Nephron (organoid): ENCODE measurements at regions not wholly inside any gene's neighbourhood (a gene's known extent, or its start where the extent isn't known, plus 50 kb on each side); places are given as distances from the start of the nearest gene placed in this dataset.

Experiments
- H3K27ac Mint-ChIP-seq, 3 experiments: 2 replicates each; pipeline ENCODE4 v1.8.0; 2020; ENCODE audit warnings: mixed read lengths in 3 of 3, mild to moderate bottlenecking in 2 of 3, moderate library complexity in 1 of 3
- H3K27me3 Mint-ChIP-seq: 2 replicates; pipeline ENCODE4 v1.8.0; 2021; ENCODE audit warnings: low read depth, mild to moderate bottlenecking, moderate library complexity, mixed read lengths
- H3K36me3 Mint-ChIP-seq: 2 replicates; pipeline ENCODE4 v1.8.0; 2020; ENCODE audit warnings: low read depth, mixed read lengths
- H3K4me1 Mint-ChIP-seq: 2 replicates; pipeline ENCODE4 v1.8.0; 2020; ENCODE audit warnings: mixed read lengths
- H3K4me3 Mint-ChIP-seq, 3 experiments: 2 replicates each; pipeline ENCODE4 v1.8.0; 2020; ENCODE audit warnings: mild to moderate bottlenecking in 3 of 3, mixed read lengths in 3 of 3, moderate library complexity in 2 of 3
- H3K9me3 Mint-ChIP-seq: 2 replicates; pipeline ENCODE4 v1.8.0; 2020; ENCODE audit warnings: mixed read lengths
- CTCF ChIP-seq, 3 experiments: fragments of 200-600 bp; sonication (generic); IDR thresholded peaks; one replicate each; pipeline ENCODE4 v1.5.0; 2021; ENCODE audit warnings: antibody characterized with exemption in 3 of 3; ENCODE audit not compliant: unreplicated experiment in 3 of 3

GRCh38 chr21:38186661-38187270 lies 70.0 kb upstream of the KCNJ15 start:
- Mint-ChIP-seq H3K27ac (no peak overlapping the region), H3K9me3 (peaks cover 27% of the 10 kb centered on the region), H3K4me1 (no peaks in the 10 kb centered on the region), H3K27me3 (no peaks in the 10 kb centered on the region), H3K4me3 (no peak overlapping the region), H3K36me3 (peaks cover 4% of the 10 kb centered on the region)
- no peak for TF ChIP-seq CTCF (IDR thresholded peaks at IDR 0.05; ENCODE audit: unreplicated experiment in 3 of 3)

- Mint-ChIP-seq H3K4me1 (no peaks in the 10 kb centered on the region), H3K36me3 (peaks cover 4% of the 10 kb centered on the region)
Measured at GRCh38 chr21:38188037-38188436, 68.8 kb upstream of the KCNJ15 start.

GRCh38 chr21:38196036-38196435 lies 60.8 kb upstream of the KCNJ15 start:
- peaks cover 4% of the 10 kb centered on the region for H3K36me3 Mint-ChIP-seq
- peaks cover 44% of the 10 kb centered on the region for H3K9me3 Mint-ChIP-seq
- no peak for TF ChIP-seq CTCF (IDR thresholded peaks at IDR 0.05; ENCODE audit: unreplicated experiment in 3 of 3)
- peaks cover 4% of the 10 kb centered on the region for H3K27me3 Mint-ChIP-seq
- no peak overlapping the region for H3K27ac Mint-ChIP-seq
- no peaks in the 10 kb centered on the region for H3K4me1 Mint-ChIP-seq
- H3K4me3 Mint-ChIP-seq, result no peak overlapping the region

More at GRCh38 chr21:38188037-38188436, 68.8 kb upstream of the KCNJ15 start:
- Mint-ChIP-seq H3K27me3 (no peaks in the 10 kb centered on the region), H3K9me3 (peaks cover 25% of the 10 kb centered on the region), H3K4me3 (no peak overlapping the region), H3K27ac (no peak overlapping the region)
- no peak for TF ChIP-seq CTCF (IDR thresholded peaks at IDR 0.05; ENCODE audit: unreplicated experiment in 3 of 3)

GRCh38 chr21:38202811-38203210 lies 54.0 kb upstream of the KCNJ15 start:
- Mint-ChIP-seq H3K4me3 (no peak overlapping the region), H3K9me3 (peaks cover 14% of the 10 kb centered on the region), H3K36me3 (no peaks in the 10 kb centered on the region), H3K27ac (no peak overlapping the region), H3K27me3 (peaks cover 3% of the 10 kb centered on the region), H3K4me1 (no peaks in the 10 kb centered on the region)
- no peak for TF ChIP-seq CTCF (IDR thresholded peaks at IDR 0.05; ENCODE audit: unreplicated experiment in 3 of 3)

- no peaks in the 10 kb centered on the region for H3K4me1 Mint-ChIP-seq
Measured at GRCh38 chr21:38203229-38203628, 53.6 kb upstream of the KCNJ15 start.

More at GRCh38 chr21:38203229-38203628, 53.6 kb upstream of the KCNJ15 start:
- Mint-ChIP-seq H3K4me3 (no peak overlapping the region), H3K27ac (no peak overlapping the region), H3K27me3 (peaks cover 3% of the 10 kb centered on the region), H3K36me3 (no peaks in the 10 kb centered on the region), H3K9me3 (peaks cover 10% of the 10 kb centered on the region)
- no peak for TF ChIP-seq CTCF (IDR thresholded peaks at IDR 0.05; ENCODE audit: unreplicated experiment in 3 of 3)
